H1 (cell line): ENCODE measurements at regions not wholly inside any gene's neighbourhood (a gene's known extent, or its start where the extent isn't known, plus 50 kb on each side); places are given as distances from the start of the nearest gene placed in this dataset.

Source experiments
- CTCF ChIA-PET: fragments of 300-600 bp; sonication (Branson Sonifier 250); formaldehyde crosslinking; loops from one replicate; lab custom pipeline; 2021; ENCODE audit not compliant: partially characterized antibody; lab: Charles Lee
- POLR2A ChIA-PET: fragments of 300-600 bp; sonication (Branson Sonifier 250); formaldehyde crosslinking; loops from one replicate; lab custom pipeline; 2021; ENCODE audit warnings: inconsistent platforms; ENCODE audit not compliant: partially characterized antibody; lab: Charles Lee
- DNase-seq, 2 experiments: peaks; one replicate each; pipeline versions ENCODE4 v3.0.0 to v3.0.0-alpha.2; 2010 to 2022; ENCODE audit warnings: low spot score in 2 of 2, low read depth in 1 of 2, mixed read lengths in 1 of 2
- FAIRE-seq: peaks from 2 replicates; lab custom pipeline; 2011; peaks lifted over from hg19 to GRCh38; lab: Jason Lieb, UNC
- H2AFZ ChIP-seq: 2 replicates; pipeline ENCODE4 v1.8.1; 2012; ENCODE audit warnings: low read length, inconsistent platforms
- H2AK5ac ChIP-seq: 2 replicates; pipeline ENCODE4 v1.6.1; 2013; ENCODE audit warnings: low read depth, low read length
- H2BK120ac ChIP-seq: replicated peaks from 2 replicates; pipeline ENCODE3; 2013; ENCODE audit warnings: low read depth, low read length, inconsistent platforms
- H2BK12ac ChIP-seq: 2 replicates; pipeline ENCODE4 v1.6.1; 2013; ENCODE audit warnings: low read depth, low read length
- H2BK15ac ChIP-seq: 2 replicates; pipeline ENCODE4 v1.6.1; 2013; ENCODE audit warnings: low read length
- H2BK20ac ChIP-seq: 2 replicates; pipeline ENCODE4 v1.6.1; 2013; ENCODE audit warnings: low read length
- H2BK5ac ChIP-seq: 2 replicates; pipeline ENCODE4 v1.6.1; 2013; ENCODE audit warnings: low read depth, low read length
- H3K14ac ChIP-seq: 2 replicates; pipeline ENCODE4 v1.6.1; 2013; ENCODE audit warnings: inconsistent platforms; ENCODE audit not compliant: insufficient read length
- H3K18ac ChIP-seq: 2 replicates; pipeline ENCODE4 v1.6.1; 2013; ENCODE audit warnings: low read length; ENCODE audit errors: extremely low read depth
- H3K23ac ChIP-seq: 2 replicates; pipeline ENCODE4 v1.6.1; 2013; ENCODE audit warnings: inconsistent platforms; ENCODE audit not compliant: insufficient read length
- H3K23me2 ChIP-seq: 2 replicates; pipeline ENCODE4 v1.6.1; 2013; ENCODE audit warnings: low read depth, low read length
- H3K27ac ChIP-seq: 2 replicates; pipeline ENCODE4 v1.6.1; 2011; ENCODE audit warnings: low read depth, low read length, inconsistent platforms
- H3K27me3 ChIP-seq, 4 experiments: replicated peaks in 1 of 4; 1 replicate in 1 of 4; 2 replicates in 3 of 4; pipeline versions ENCODE4 v1.6.1 to v1.8.1; 2011 to 2013; ENCODE audit warnings: low read length in 3 of 4, mild to moderate bottlenecking in 3 of 4, inconsistent platforms in 2 of 4, mixed read lengths in 2 of 4, moderate library complexity in 1 of 4; ENCODE audit not compliant: control insufficient read depth in 3 of 4, insufficient read depth in 3 of 4; ENCODE audit errors: extremely low read depth in 1 of 4
- H3K36me3 ChIP-seq, 4 experiments: 2 replicates each; pipeline versions ENCODE4 v1.6.1 to v1.8.1; 2011 to 2013; ENCODE audit warnings: mild to moderate bottlenecking in 4 of 4, low read length in 3 of 4, moderate library complexity in 2 of 4, control low read depth in 1 of 4, inconsistent platforms in 1 of 4; ENCODE audit not compliant: insufficient read depth in 4 of 4, control insufficient read depth in 2 of 4
- H3K4ac ChIP-seq: replicated peaks from 2 replicates; pipeline ENCODE3; 2013; ENCODE audit warnings: low read length, low read depth, mixed read lengths, inconsistent platforms; ENCODE audit not compliant: insufficient read length
- H3K4me1 ChIP-seq, 4 experiments: replicated peaks in 1 of 4; 1 replicate in 1 of 4; 2 replicates in 3 of 4; pipeline versions ENCODE4 v1.6.1 to v1.8.1; 2011 to 2013; ENCODE audit warnings: low read length in 3 of 4, inconsistent platforms in 2 of 4, mixed read lengths in 1 of 4; ENCODE audit not compliant: insufficient read depth in 4 of 4, control insufficient read depth in 3 of 4
- H3K4me2 ChIP-seq, 2 experiments: 2 replicates each; pipeline versions ENCODE4 v1.6.1 to v1.8.1; 2011 to 2013; ENCODE audit warnings: low read depth in 2 of 2, low read length in 2 of 2, control low read depth in 1 of 2, inconsistent platforms in 1 of 2, mild to moderate bottlenecking in 1 of 2; ENCODE audit not compliant: insufficient read depth in 1 of 2
- H3K4me3 ChIP-seq, 4 experiments: fragments of 200-600, 300-600 bp in 1 of 4; sonication (generic), shearing (Covaris generic), sonication (Bioruptor Twin) in 1 of 4; 2 replicates each; pipeline versions ENCODE4 v1.5.1 to v1.8.1; 2011 to 2016; ENCODE audit warnings: low read length in 4 of 4, low read depth in 3 of 4, control low read depth in 2 of 4, inconsistent platforms in 2 of 4, mild to moderate bottlenecking in 2 of 4, mixed read lengths in 1 of 4, moderate library complexity in 1 of 4; ENCODE audit not compliant: insufficient read depth in 2 of 4; ENCODE audit errors: extremely low read depth in 1 of 4
- H3K56ac ChIP-seq: replicated peaks from 2 replicates; pipeline ENCODE3; 2013; ENCODE audit warnings: low read depth, mild to moderate bottlenecking, mixed read lengths, low read length, inconsistent platforms; ENCODE audit not compliant: insufficient read length
- H3K79me1 ChIP-seq: 2 replicates; pipeline ENCODE4 v1.6.1; 2013; ENCODE audit warnings: low read depth, low read length, control low read depth
- H3K79me2 ChIP-seq, 2 experiments: 2 replicates each; pipeline versions ENCODE4 v1.6.1 to v1.8.1; 2012 to 2013; ENCODE audit warnings: low read length in 2 of 2, mild to moderate bottlenecking in 2 of 2, inconsistent platforms in 1 of 2; ENCODE audit not compliant: insufficient read depth in 2 of 2, control insufficient read depth in 1 of 2
- H3K9ac ChIP-seq, 4 experiments: replicated peaks in 1 of 4; 1 replicate in 1 of 4; 2 replicates in 3 of 4; pipeline versions ENCODE4 v1.6.1 to v1.8.1; 2011 to 2013; ENCODE audit warnings: low read depth in 3 of 4, low read length in 3 of 4, control low read depth in 2 of 4, mild to moderate bottlenecking in 2 of 4, moderate library complexity in 2 of 4, inconsistent platforms in 1 of 4; ENCODE audit errors: extremely low read depth in 1 of 4
- H3K9me3 ChIP-seq, 2 experiments: 2 replicates each; pipeline versions ENCODE4 v1.6.1 to v1.8.1; 2012 to 2013; ENCODE audit warnings: mild to moderate bottlenecking in 2 of 2, moderate library complexity in 2 of 2, control low read depth in 1 of 2, inconsistent platforms in 1 of 2, low read depth in 1 of 2, low read length in 1 of 2, mixed read lengths in 1 of 2; ENCODE audit not compliant: insufficient read depth in 2 of 2
- H4K20me1 ChIP-seq, 2 experiments: replicated peaks in 1 of 2; 2 replicates each; pipeline versions ENCODE3 to v1.8.1; 2011 to 2013; ENCODE audit warnings: inconsistent platforms in 2 of 2, low read length in 2 of 2, mild to moderate bottlenecking in 1 of 2; ENCODE audit not compliant: insufficient read depth in 2 of 2, control insufficient read depth in 1 of 2
- H4K5ac ChIP-seq: 2 replicates; pipeline ENCODE4 v1.6.1; 2013; ENCODE audit warnings: low read length, low read depth, mixed read lengths, inconsistent platforms; ENCODE audit not compliant: insufficient read length
- H4K8ac ChIP-seq: 2 replicates; pipeline ENCODE4 v1.8.0; 2013; ENCODE audit warnings: mild to moderate bottlenecking, moderate library complexity, low read length, inconsistent platforms; ENCODE audit not compliant: insufficient read depth; ENCODE audit errors: extremely low read depth
- H4K91ac ChIP-seq: replicated peaks from 2 replicates; pipeline ENCODE3; 2013; ENCODE audit warnings: low read length, mixed read lengths, inconsistent platforms; ENCODE audit not compliant: insufficient read length
- RBBP5 ChIP-seq: IDR thresholded peaks from 2 replicates; pipeline ENCODE4 v1.7.1; 2012; ENCODE audit warnings: low read depth, mild to moderate bottlenecking, inconsistent platforms, low read length, moderate library complexity, borderline replicate concordance
- WGBS, 2 experiments: shearing (Covaris generic) in 1 of 2; methylation state at CpG; one replicate each; pipeline versions ENCODE4 v1.1.6 to v1.1.7; 2013 to 2015; ENCODE audit warnings: low lambda C conversion rate in 2 of 2, mixed read lengths in 2 of 2, inconsistent platforms in 1 of 2, low coverage in 1 of 2, missing lambda C conversion rate in 1 of 2; ENCODE audit not compliant: insufficient replicate concordance in 2 of 2, insufficient coverage in 1 of 2, insufficient read length in 1 of 2; ENCODE audit errors: extremely low coverage in 1 of 2, missing lambda C conversion rate in 1 of 2; 5-methylcytosine and 5-hydroxymethylcytosine counted together

- Histone ChIP-seq H3K14ac (no peak overlapping the region), H2BK120ac (no peak overlapping the region), H3K27me3 (no peaks in the 10 kb centered on the region), H3K79me2 (no peaks in the 10 kb centered on the region), H3K23me2 (no peaks in the 10 kb centered on the region), H4K8ac (no peak overlapping the region), H2BK20ac (no peak overlapping the region), H3K4ac (no peak overlapping the region), H3K4me2 (no peak overlapping the region), H2BK5ac (no peak overlapping the region), H2BK15ac (no peak overlapping the region), H4K20me1 (no peaks in the 10 kb centered on the region), H3K4me1 (no peaks in the 10 kb centered on the region), H3K18ac (no peak overlapping the region), H2BK12ac (no peak overlapping the region), H4K91ac (no peak overlapping the region), H3K4me3 (no peak overlapping the region), H2AFZ (no peak overlapping the region), H3K23ac (no peak overlapping the region), H4K5ac (no peak overlapping the region), H3K9me3 (no peaks in the 10 kb centered on the region), H3K9ac (no peak overlapping the region), H3K79me1 (no peaks in the 10 kb centered on the region), H3K56ac (no peak overlapping the region), H3K36me3 (no peaks in the 10 kb centered on the region), H3K27ac (no peak overlapping the region), H2AK5ac (no peak overlapping the region)
- ChIA-PET POLR2A (no interaction called here), CTCF (interaction anchor here (0.7 to 5.4 kb wide), 3 partner anchors 18 to 325 kb away, joined by 3 to 40 read pairs (median 3); no protein-coding TSS in a partner anchor)
- no peak for TF ChIP-seq RBBP5
- WGBS, 2 experiments, result 96% methylated on average over 3 of the region's 3 CpGs; no CpG with 5 or more reads in 1 of the 2 experiments
- FAIRE-seq (no peak), DNase-seq (no peak)
Observed at GRCh38 chr18:59784694-59785093, 87.5 kb upstream of the CCBE1 start.
